GM23338 (cell line): ENCODE measurements at regions not wholly inside any gene's neighbourhood (a gene's known extent, or its start where the extent isn't known, plus 50 kb on each side); places are given as distances from the start of the nearest gene placed in this dataset.

Source experiments
- ATAC-seq: fragments of 200-7000 bp; cut with Tn5 transposase; 3 replicates; pipeline ENCODE4 v1.9.1; 2020
- DNase-seq: peaks from one replicate; pipeline ENCODE4 v3.0.0-alpha.2; 2015; ENCODE audit warnings: low spot score
- H2AFZ ChIP-seq: fragments of 200-600 bp; sonication (generic); 2 replicates; pipeline ENCODE4 v1.8.0; 2016; ENCODE audit warnings: antibody characterized with exemption, mild to moderate bottlenecking, moderate library complexity
- H3F3A ChIP-seq: fragments of 200-600 bp; sonication (generic); replicated peaks from 2 replicates; pipeline ENCODE4 v1.8.0; 2017; ENCODE audit warnings: antibody characterized with exemption, mixed run types, low read depth
- H3K27ac ChIP-seq: fragments of 200-600 bp; sonication (generic); 2 replicates; pipeline ENCODE4 v1.6.1; 2016; ENCODE audit warnings: low read depth
- H3K27me3 ChIP-seq: fragments of 200-600 bp; sonication (generic); 2 replicates; pipeline ENCODE4 v1.8.0; 2016; ENCODE audit warnings: mild to moderate bottlenecking, mixed run types, moderate library complexity; ENCODE audit not compliant: insufficient read depth
- H3K36me3 ChIP-seq: fragments of 200-600 bp; sonication (generic); 2 replicates; pipeline ENCODE4 v1.8.0; 2016; ENCODE audit warnings: mild to moderate bottlenecking; ENCODE audit not compliant: insufficient read depth
- H3K4me1 ChIP-seq: fragments of 200-600 bp; sonication (generic); 2 replicates; pipeline ENCODE4 v1.8.0; 2016; ENCODE audit warnings: mild to moderate bottlenecking, moderate library complexity; ENCODE audit not compliant: insufficient read depth
- H3K4me2 ChIP-seq: fragments of 200-600 bp; sonication (generic); 2 replicates; pipeline ENCODE4 v1.7.1; 2017; ENCODE audit warnings: mixed run types
- H3K4me3 ChIP-seq: fragments of 200-600 bp; sonication (generic); 2 replicates; pipeline ENCODE4 v1.6.1; 2016; ENCODE audit warnings: mixed run types
- H3K79me2 ChIP-seq: fragments of 200-600 bp; sonication (generic); replicated peaks from 2 replicates; pipeline ENCODE4 v1.8.0; 2017; ENCODE audit warnings: mild to moderate bottlenecking; ENCODE audit not compliant: insufficient read depth
- H3K9me2 ChIP-seq: fragments of 200-600 bp; sonication (generic); 2 replicates; pipeline ENCODE4 v1.8.0; 2017; ENCODE audit not compliant: insufficient read depth
- H4K20me1 ChIP-seq: fragments of 200-600 bp; sonication (generic); replicated peaks from 2 replicates; pipeline ENCODE4 v1.8.0; 2017; ENCODE audit warnings: mild to moderate bottlenecking; ENCODE audit not compliant: insufficient read depth
- H3K27ac Mint-ChIP-seq: 2 replicates; pipeline ENCODE4 v1.8.0; 2020; ENCODE audit warnings: inconsistent platforms, mild to moderate bottlenecking, moderate library complexity, mixed read lengths
- H3K27me3 Mint-ChIP-seq: 3 replicates; pipeline ENCODE4 v1.8.0; 2022; ENCODE audit warnings: low read depth, mild to moderate bottlenecking, moderate library complexity, mixed read lengths, inconsistent platforms; ENCODE audit not compliant: insufficient read depth, poor library complexity
- H3K36me3 Mint-ChIP-seq: 3 replicates; pipeline ENCODE4 v1.8.0; 2021; ENCODE audit warnings: low read depth, mild to moderate bottlenecking, inconsistent platforms, moderate library complexity, mixed read lengths
- H3K4me1 Mint-ChIP-seq: 3 replicates; pipeline ENCODE4 v1.8.0; 2020; ENCODE audit warnings: mild to moderate bottlenecking, inconsistent platforms, mixed read lengths
- H3K4me3 Mint-ChIP-seq: 3 replicates; pipeline ENCODE4 v1.8.0; 2021; ENCODE audit warnings: moderate library complexity, mild to moderate bottlenecking, inconsistent platforms, mixed read lengths
- H3K9me3 Mint-ChIP-seq: 3 replicates; pipeline ENCODE4 v1.8.0; 2020; ENCODE audit warnings: moderate library complexity, mild to moderate bottlenecking, inconsistent platforms, mixed read lengths
- CREB1 ChIP-seq: fragments of 250-450 bp; sonication (Bioruptor Pico); IDR thresholded peaks from 2 replicates; pipeline ENCODE4 v1.5.0; 2020; ENCODE audit warnings: low read depth, mild to moderate bottlenecking, moderate library complexity
- CTCF ChIP-seq, 2 experiments: fragments of 200-600 bp in 1 of 2; sonication (generic) in 1 of 2; conservative IDR thresholded peaks; 2 replicates each; pipeline versions ENCODE4 v1.5.1 to v1.6.1; 2016 to 2017; ENCODE audit warnings: antibody characterized with exemption in 2 of 2, low read depth in 2 of 2, mild to moderate bottlenecking in 2 of 2, moderate library complexity in 1 of 2
- EZH2 ChIP-seq: fragments of 200-600 bp; sonication (generic); IDR thresholded peaks from one replicate; pipeline ENCODE4 v1.8.0; 2017; ENCODE audit warnings: antibody characterized with exemption, mild to moderate bottlenecking, low read depth; ENCODE audit not compliant: unreplicated experiment
- JUNB ChIP-seq: IDR thresholded peaks from one replicate; pipeline ENCODE4 v1.6.1; 2016; ENCODE audit warnings: antibody characterized with exemption; ENCODE audit not compliant: unreplicated experiment
- NANOG ChIP-seq: IDR thresholded peaks from 2 replicates; pipeline ENCODE4 v1.6.1; 2016; ENCODE audit warnings: antibody characterized with exemption, borderline replicate concordance
- POLR2AphosphoS5 ChIP-seq: IDR thresholded peaks from 2 replicates; pipeline ENCODE4 v1.6.1; 2016; ENCODE audit warnings: antibody characterized with exemption, low read depth
- STAT1 ChIP-seq: IDR thresholded peaks from one replicate; pipeline ENCODE4 v1.6.1; 2016; ENCODE audit warnings: antibody characterized with exemption; ENCODE audit not compliant: unreplicated experiment
- ZNF114 ChIP-seq: fragments of 250-450 bp; sonication (Bioruptor Pico); IDR thresholded peaks from 2 replicates; pipeline ENCODE4 v1.5.0; 2020; ENCODE audit warnings: mild to moderate bottlenecking, moderate library complexity
- ZNF331 ChIP-seq: fragments of 250-450 bp; sonication (Bioruptor Pico); IDR thresholded peaks from 2 replicates; pipeline ENCODE4 v1.5.0; 2020; ENCODE audit warnings: low read depth, mild to moderate bottlenecking, moderate library complexity
- TF ChIP-seq, protein P1 (sequence below): IDR thresholded peaks from one replicate; pipeline ENCODE4 v1.6.1; 2018; ENCODE audit warnings: antibody characterized with exemption; ENCODE audit not compliant: unreplicated experiment

DNA sequence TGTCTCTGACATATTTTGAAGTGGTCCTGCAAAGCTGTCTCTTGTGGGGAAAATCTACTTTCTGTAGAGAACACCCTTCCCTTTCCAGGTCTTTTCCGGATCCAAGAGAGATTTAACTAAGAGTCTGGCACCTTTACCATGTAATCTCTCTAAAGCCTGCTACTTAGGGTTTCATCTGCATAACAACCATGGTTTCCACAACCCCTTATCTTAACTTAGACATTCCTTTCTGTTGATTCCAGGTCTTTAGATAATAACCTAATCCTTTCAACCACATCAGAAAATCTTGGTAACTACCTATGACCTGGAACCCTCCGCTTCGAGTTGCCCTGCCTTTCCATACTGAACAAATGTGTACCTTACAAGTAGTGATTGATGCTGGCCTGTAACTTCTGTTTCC lies 243.6 kb upstream of the PTER start:
- Mint-ChIP-seq H3K27ac (no peak overlapping the region), H3K4me3 (no peak overlapping the region), H3K36me3 (peaks cover 46% of the 10 kb centered on the region), H3K27me3 (peaks cover under 1% of the 10 kb centered on the region), H3K4me1 (peaks cover 46% of the 10 kb centered on the region), H3K9me3 (peaks cover 28% of the 10 kb centered on the region)
- peaks cover 31% of the 10 kb centered on the region for H3K4me1 ChIP-seq
- H4K20me1 ChIP-seq = no peaks in the 10 kb centered on the region
- TF ChIP-seq, protein P1, sequence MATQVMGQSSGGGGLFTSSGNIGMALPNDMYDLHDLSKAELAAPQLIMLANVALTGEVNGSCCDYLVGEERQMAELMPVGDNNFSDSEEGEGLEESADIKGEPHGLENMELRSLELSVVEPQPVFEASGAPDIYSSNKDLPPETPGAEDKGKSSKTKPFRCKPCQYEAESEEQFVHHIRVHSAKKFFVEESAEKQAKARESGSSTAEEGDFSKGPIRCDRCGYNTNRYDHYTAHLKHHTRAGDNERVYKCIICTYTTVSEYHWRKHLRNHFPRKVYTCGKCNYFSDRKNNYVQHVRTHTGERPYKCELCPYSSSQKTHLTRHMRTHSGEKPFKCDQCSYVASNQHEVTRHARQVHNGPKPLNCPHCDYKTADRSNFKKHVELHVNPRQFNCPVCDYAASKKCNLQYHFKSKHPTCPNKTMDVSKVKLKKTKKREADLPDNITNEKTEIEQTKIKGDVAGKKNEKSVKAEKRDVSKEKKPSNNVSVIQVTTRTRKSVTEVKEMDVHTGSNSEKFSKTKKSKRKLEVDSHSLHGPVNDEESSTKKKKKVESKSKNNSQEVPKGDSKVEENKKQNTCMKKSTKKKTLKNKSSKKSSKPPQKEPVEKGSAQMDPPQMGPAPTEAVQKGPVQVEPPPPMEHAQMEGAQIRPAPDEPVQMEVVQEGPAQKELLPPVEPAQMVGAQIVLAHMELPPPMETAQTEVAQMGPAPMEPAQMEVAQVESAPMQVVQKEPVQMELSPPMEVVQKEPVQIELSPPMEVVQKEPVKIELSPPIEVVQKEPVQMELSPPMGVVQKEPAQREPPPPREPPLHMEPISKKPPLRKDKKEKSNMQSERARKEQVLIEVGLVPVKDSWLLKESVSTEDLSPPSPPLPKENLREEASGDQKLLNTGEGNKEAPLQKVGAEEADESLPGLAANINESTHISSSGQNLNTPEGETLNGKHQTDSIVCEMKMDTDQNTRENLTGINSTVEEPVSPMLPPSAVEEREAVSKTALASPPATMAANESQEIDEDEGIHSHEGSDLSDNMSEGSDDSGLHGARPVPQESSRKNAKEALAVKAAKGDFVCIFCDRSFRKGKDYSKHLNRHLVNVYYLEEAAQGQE = no peak
- TF ChIP-seq POLR2AphosphoS5 (no peak), JUNB (no peak), CREB1 (CRISPR knock-in tag) (no peak), CTCF (conservative IDR thresholded peaks at IDR 0.05; ENCODE audit: low read depth in 2 of 2) (no peak), NANOG (no peak), STAT1 (no peak), EZH2 (no peak), ZNF114 (no peak), ZNF331 (CRISPR knock-in tag) (no peak)
- H2AFZ ChIP-seq = no peak overlapping the region
- H3K9me2 ChIP-seq = peaks cover 5% of the 10 kb centered on the region; the same call in 1 of the 2 replicates
- peak; percentile 13 for DNase-seq
- H3F3A ChIP-seq = 0 out of 2 replicates have a peak, but pooled peaks cover 9% of the 10 kb centered on the region
- no peak overlapping the region for H3K27ac ChIP-seq
- no peaks in the 10 kb centered on the region for H3K79me2 ChIP-seq
- H3K36me3 ChIP-seq = peaks cover 7% of the 10 kb centered on the region; the same call in 1 of the 2 replicates
- H3K4me3 ChIP-seq = no peak overlapping the region
- H3K4me2 ChIP-seq = peak overlapping the region; percentile 28; the same call in 1 of the 2 replicates
- H3K27me3 ChIP-seq = no peaks in the 10 kb centered on the region
- ATAC-seq = no peak

- Histone ChIP-seq H3K9me2 (peaks cover 5% of the 10 kb centered on the region; the same call in 1 of the 2 replicates), H4K20me1 (no peaks in the 10 kb centered on the region), H3K27ac (peak overlapping the region; percentile 55), H3K4me1 (peaks cover 31% of the 10 kb centered on the region), H3F3A (0 out of 2 replicates have a peak, but pooled peaks cover 9% of the 10 kb centered on the region), H3K4me3 (peak overlapping the region; percentile 18; the same call in 1 of the 2 replicates), H3K27me3 (no peaks in the 10 kb centered on the region), H2AFZ (no peak overlapping the region), H3K36me3 (peaks cover 7% of the 10 kb centered on the region; the same call in 1 of the 2 replicates), H3K4me2 (peak overlapping the region; percentile 34), H3K79me2 (no peaks in the 10 kb centered on the region)
- Mint-ChIP-seq H3K4me1 (peaks cover 46% of the 10 kb centered on the region), H3K27me3 (peaks cover 4% of the 10 kb centered on the region), H3K4me3 (peak overlapping the region; percentile 14; the same call in 2 of the 3 replicates), H3K36me3 (peaks cover 54% of the 10 kb centered on the region), H3K9me3 (peaks cover 38% of the 10 kb centered on the region), H3K27ac (peak overlapping the region; percentile 58)
- peak; percentile 57 for ATAC-seq
- peak; percentile 7 for DNase-seq
- TF ChIP-seq, protein P1 = no peak
- no peak for TF ChIP-seq NANOG
Observed at GRCh38 chr10:16195178-16195769, 241.5 kb upstream of the PTER start.
